HUES48 (cell line): ENCODE measurements at regions not wholly inside any gene's neighbourhood (a gene's known extent, or its start where the extent isn't known, plus 50 kb on each side); places are given as distances from the start of the nearest gene placed in this dataset.

Experiments
- H3K27ac ChIP-seq: one replicate; pipeline ENCODE4 v1.7.0; 2013; ENCODE audit warnings: low read depth, low read length, inconsistent platforms
- H3K27me3 ChIP-seq: 2 replicates; pipeline ENCODE4 v1.6.1; 2013; ENCODE audit warnings: mild to moderate bottlenecking, low read length; ENCODE audit not compliant: control insufficient read depth, insufficient read depth
- H3K36me3 ChIP-seq: 2 replicates; pipeline ENCODE4 v1.6.1; 2013; ENCODE audit warnings: low read length; ENCODE audit not compliant: control insufficient read depth, insufficient read depth
- H3K4me1 ChIP-seq: 2 replicates; pipeline ENCODE4 v1.6.1; 2013; ENCODE audit warnings: mild to moderate bottlenecking, low read length; ENCODE audit not compliant: control insufficient read depth, insufficient read depth
- H3K4me3 ChIP-seq: 2 replicates; pipeline ENCODE4 v1.5.1; 2013; ENCODE audit warnings: mild to moderate bottlenecking, low read depth, low read length
- H3K9ac ChIP-seq: 2 replicates; pipeline ENCODE4 v1.6.1; 2013; ENCODE audit warnings: mild to moderate bottlenecking, low read depth, low read length, moderate library complexity
- H3K9me3 ChIP-seq: 2 replicates; pipeline ENCODE4 v1.6.1; 2013; ENCODE audit warnings: low read length; ENCODE audit not compliant: control insufficient read depth, insufficient read depth

DNA sequence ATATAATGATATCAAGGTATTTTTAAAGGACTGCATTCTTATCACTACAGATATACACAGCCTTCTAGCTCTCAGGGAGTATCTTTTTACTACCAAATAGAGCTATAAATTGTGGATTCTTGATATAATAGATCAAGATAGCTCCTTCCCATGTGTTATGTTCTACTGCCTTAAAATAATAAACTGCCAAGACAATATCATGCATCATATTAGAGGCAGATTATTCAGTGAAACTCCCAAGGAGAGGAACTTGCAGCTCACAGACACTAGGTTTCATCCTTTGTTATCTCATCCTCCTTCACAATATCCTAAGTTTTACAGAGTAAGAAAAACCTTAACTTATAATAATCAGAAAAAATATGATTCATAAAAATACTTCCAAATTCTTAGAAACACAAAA is 802.8 kb downstream of the DIAPH3 start:
- H3K27me3 ChIP-seq: no peaks in the 10 kb centered on the region
- H3K36me3 ChIP-seq: no peaks in the 10 kb centered on the region
- H3K4me1 ChIP-seq: peaks cover 5% of the 10 kb centered on the region; the same call in 1 of the 2 replicates
- no peak overlapping the region for H3K27ac ChIP-seq
- H3K9ac ChIP-seq: no peak overlapping the region
- H3K9me3 ChIP-seq: no peaks in the 10 kb centered on the region
- H3K4me3 ChIP-seq: no peak overlapping the region

DNA sequence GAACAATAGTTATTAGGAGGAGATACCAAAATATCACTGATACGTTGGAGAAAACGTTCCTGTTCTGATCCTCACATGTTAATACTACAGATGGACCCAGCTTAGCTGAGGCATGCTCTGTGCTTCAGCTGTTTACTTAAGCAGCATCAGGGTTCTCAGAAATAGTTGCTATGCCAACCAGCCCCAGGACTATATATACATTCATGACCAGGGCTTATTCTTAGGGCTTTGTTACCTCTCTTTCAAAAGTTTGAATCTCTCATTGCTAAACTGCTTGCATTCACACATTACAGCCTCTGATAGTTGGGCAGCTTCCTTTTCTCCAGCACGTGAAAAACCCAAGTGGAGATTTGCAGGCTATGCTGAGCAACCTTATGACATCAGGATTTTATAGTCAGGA is 800.4 kb downstream of the DIAPH3 start:
- Histone ChIP-seq H3K4me1 (peaks cover 6% of the 10 kb centered on the region), H3K4me3 (no peak overlapping the region), H3K27me3 (no peaks in the 10 kb centered on the region), H3K9ac (no peak overlapping the region), H3K9me3 (no peaks in the 10 kb centered on the region), H3K36me3 (no peaks in the 10 kb centered on the region), H3K27ac (no peak overlapping the region)

DNA sequence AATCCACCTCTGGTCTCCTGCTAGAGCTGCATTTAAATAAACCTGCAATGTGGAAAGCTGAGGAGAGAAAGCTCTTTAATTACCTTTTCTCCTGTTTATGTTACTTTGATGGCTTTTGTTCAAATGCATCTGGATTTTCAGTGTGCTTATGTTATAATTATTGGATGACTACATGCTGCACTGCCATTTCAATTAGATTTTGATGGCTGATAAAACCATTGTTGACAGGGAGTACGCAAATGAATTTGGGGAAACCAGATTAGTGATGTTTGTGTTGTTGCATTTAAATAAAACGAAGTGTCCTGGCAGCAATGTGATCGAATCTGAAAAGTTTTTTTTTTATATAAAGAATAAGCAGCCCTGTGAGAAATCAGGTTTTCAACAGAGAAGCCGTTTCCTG is 799.8 kb downstream of the DIAPH3 start:
- no peaks in the 10 kb centered on the region for H3K9me3 ChIP-seq
- no peak overlapping the region for H3K4me3 ChIP-seq
- H3K27ac ChIP-seq: no peak overlapping the region
- no peak overlapping the region for H3K9ac ChIP-seq
- H3K36me3 ChIP-seq: no peaks in the 10 kb centered on the region
- H3K27me3 ChIP-seq: no peaks in the 10 kb centered on the region
- peaks cover 9% of the 10 kb centered on the region for H3K4me1 ChIP-seq

DNA sequence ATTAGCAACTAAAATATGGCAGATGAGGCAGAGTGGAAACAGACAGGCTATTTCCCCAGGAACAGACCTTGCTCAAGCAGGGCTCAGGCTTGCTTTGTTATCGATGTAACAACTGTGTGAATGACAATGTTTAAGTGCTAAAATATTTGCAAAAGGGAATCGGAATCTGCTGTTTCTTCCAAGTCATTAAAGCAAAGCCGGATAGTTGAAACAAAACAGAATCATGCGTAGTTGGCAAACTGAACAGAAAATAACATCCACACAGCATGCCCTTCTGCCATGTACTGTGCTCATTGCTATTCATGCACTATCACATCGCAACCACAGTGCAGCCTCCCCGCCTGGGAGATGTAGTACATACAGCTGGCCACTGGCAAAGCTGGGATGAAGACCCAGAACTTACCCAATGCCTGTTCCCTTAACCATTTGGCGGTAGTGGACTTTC is 799.1 kb downstream of the DIAPH3 start:
- H3K4me1 ChIP-seq: peaks cover 9% of the 10 kb centered on the region
- no peaks in the 10 kb centered on the region for H3K9me3 ChIP-seq
- no peaks in the 10 kb centered on the region for H3K36me3 ChIP-seq
- no peaks in the 10 kb centered on the region for H3K27me3 ChIP-seq
- no peak overlapping the region for H3K27ac ChIP-seq
- no peak overlapping the region for H3K9ac ChIP-seq
- H3K4me3 ChIP-seq: no peak overlapping the region

DNA sequence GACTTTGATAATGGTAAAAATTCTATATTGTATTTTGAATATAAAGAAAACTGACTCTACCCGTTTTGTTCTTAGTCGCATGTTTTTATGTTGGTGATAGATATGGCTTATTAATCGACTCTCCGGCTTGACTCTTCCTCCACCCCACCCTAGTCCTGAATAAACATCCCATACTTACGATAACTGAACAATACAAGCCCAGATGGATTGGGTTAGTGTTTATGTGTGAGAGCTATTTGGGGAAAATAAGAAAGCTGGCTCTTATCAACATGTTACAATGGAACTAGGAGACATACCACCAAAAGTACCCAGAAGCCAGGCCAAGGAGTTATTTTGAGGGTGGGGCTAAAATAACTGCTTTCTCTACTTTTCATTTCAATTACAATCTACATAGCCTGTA is 796.3 kb downstream of the DIAPH3 start:
- Histone ChIP-seq H3K4me3 (no peak overlapping the region), H3K36me3 (no peaks in the 10 kb centered on the region), H3K9me3 (no peaks in the 10 kb centered on the region), H3K4me1 (peaks cover 9% of the 10 kb centered on the region), H3K27ac (no peak overlapping the region), H3K9ac (no peak overlapping the region), H3K27me3 (no peaks in the 10 kb centered on the region)

DNA sequence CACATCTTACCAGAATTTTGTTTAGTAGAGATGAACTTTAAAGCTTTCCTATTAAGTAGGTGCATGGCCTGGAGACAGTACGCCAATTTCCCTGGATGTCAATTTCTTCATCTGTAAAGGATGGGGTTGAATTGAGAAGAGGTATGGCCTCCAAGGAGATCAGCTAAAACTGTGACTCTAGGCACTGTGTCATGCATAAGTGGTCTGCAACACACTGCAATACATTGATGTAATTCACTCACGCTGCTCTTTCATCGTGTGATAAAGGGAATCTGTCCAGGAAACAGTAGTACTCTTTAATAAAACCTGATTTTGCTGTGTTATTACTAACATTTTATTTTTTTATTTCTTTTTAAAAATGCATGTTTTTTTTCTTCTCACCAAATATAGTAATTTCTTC is 795.8 kb downstream of the DIAPH3 start:
- Histone ChIP-seq H3K9ac (no peak overlapping the region), H3K36me3 (no peaks in the 10 kb centered on the region), H3K9me3 (no peaks in the 10 kb centered on the region), H3K4me1 (peaks cover 9% of the 10 kb centered on the region), H3K27ac (no peak overlapping the region), H3K4me3 (no peak overlapping the region), H3K27me3 (no peaks in the 10 kb centered on the region)

DNA sequence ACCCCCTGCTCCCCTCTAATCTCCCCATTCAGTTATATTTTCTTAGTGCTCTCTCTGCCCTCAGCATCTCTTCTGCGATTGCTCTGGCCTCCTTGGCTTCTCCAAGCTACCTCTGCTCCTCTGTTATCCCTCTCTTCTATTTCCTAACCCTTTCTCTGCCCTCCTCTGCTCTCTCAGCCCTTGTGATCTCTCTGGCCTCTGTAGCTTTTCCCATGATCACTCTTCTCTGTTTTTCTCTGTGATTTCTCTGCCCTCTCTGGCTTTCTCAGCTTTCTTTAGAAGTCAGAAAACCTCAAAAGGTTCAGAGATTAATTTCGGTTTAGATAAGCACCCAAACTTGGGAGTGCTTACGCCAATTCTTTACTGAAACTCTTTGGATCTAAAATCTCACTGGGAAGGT is 795.0 kb downstream of the DIAPH3 start:
- Histone ChIP-seq H3K36me3 (no peaks in the 10 kb centered on the region), H3K4me3 (no peak overlapping the region), H3K4me1 (peaks cover 9% of the 10 kb centered on the region), H3K9ac (no peak overlapping the region), H3K27me3 (no peaks in the 10 kb centered on the region), H3K9me3 (no peaks in the 10 kb centered on the region), H3K27ac (no peak overlapping the region)

DNA sequence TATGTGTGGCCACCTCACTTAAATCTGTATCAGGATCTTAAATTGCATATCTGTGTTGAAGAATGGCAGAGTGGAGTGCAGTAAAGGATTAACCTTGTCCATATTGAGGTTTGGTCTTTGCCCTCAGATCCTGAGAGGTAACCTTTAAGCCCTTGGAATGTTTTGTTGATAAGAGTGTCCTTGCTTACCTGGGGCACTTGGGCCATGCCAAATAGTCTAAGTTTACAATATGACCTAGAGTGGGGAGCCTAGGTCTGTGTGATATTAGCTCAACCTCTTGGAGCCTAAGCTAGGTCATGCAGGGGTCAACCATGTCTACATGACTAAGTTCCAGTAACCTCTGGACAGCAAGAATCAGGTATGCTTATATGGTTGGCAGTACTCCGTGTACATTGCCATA is 792.5 kb downstream of the DIAPH3 start:
- H3K27ac ChIP-seq: no peak overlapping the region
- peaks cover 10% of the 10 kb centered on the region for H3K4me1 ChIP-seq
- no peak overlapping the region for H3K9ac ChIP-seq
- H3K4me3 ChIP-seq: no peak overlapping the region
- no peaks in the 10 kb centered on the region for H3K27me3 ChIP-seq
- H3K36me3 ChIP-seq: no peaks in the 10 kb centered on the region
- H3K9me3 ChIP-seq: no peaks in the 10 kb centered on the region

DNA sequence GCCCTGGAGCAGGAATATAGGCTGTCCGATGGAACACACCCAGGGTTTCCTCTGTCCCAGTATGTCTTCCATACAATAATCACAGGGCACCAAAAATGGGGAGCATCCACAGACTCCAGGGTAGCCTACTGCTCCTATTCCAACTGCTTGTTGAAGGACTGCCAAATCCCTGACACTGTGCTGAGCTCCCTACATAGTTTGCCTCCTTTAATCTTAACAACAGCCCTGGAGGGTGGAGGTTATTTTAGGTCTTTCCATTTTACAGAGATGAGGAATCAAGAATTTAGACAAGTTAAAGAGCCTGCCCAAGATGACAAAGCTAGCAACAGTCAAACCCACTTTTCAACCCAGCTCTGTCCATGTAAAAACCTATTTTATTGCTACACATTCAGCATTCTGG is 790.4 kb downstream of the DIAPH3 start:
- Histone ChIP-seq H3K4me1 (peaks cover 9% of the 10 kb centered on the region), H3K36me3 (no peaks in the 10 kb centered on the region), H3K9ac (no peak overlapping the region), H3K9me3 (no peaks in the 10 kb centered on the region), H3K4me3 (no peak overlapping the region), H3K27ac (no peak overlapping the region), H3K27me3 (no peaks in the 10 kb centered on the region)

DNA sequence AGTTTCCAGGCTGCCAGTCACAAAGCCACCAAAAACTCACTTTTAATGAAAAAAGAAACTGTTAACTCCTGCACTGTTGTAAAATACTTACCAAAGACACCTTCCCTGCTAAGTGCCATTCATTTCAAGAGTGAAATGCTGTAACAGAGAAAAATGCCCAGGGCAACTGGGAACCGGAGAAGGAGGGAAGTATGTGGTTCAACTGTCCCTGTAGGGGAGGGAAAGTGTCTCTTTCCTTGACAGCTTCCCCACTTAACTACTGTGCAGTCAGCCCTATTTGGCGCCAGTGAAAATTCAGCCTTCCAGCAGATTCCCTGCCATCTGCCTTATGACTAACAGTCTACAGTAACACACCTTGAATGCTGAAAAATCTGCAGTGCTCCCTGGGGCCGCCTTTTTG is 789.0 kb downstream of the DIAPH3 start:
- H3K27me3 ChIP-seq: no peaks in the 10 kb centered on the region
- H3K9me3 ChIP-seq: no peaks in the 10 kb centered on the region
- no peak overlapping the region for H3K9ac ChIP-seq
- H3K4me1 ChIP-seq: 0 out of 2 replicates have a peak, but pooled peaks cover 6% of the 10 kb centered on the region
- no peak overlapping the region for H3K27ac ChIP-seq
- H3K4me3 ChIP-seq: no peak overlapping the region
- H3K36me3 ChIP-seq: no peaks in the 10 kb centered on the region

DNA sequence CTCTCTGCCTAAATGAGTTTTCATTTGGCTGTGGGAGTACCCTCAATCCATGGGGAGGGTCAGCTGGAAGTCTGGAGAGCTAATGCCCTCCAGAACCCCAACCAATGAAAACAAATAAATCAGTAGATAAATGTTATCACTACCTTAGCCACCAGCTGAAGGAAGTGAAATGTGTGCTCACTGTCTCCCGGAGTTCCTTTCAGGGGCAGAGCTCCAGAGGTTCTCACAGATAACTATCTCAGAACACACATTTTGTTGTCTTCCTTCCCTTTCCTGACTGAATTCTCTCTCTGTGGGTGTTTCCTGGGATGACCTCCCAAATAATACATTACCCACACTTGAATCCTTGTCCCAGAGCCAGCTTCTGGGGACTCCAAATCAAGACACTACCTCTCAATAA is 779.6 kb downstream of the DIAPH3 start:
- Histone ChIP-seq H3K27me3 (no peaks in the 10 kb centered on the region), H3K27ac (no peak overlapping the region), H3K4me1 (no peaks in the 10 kb centered on the region)

DNA sequence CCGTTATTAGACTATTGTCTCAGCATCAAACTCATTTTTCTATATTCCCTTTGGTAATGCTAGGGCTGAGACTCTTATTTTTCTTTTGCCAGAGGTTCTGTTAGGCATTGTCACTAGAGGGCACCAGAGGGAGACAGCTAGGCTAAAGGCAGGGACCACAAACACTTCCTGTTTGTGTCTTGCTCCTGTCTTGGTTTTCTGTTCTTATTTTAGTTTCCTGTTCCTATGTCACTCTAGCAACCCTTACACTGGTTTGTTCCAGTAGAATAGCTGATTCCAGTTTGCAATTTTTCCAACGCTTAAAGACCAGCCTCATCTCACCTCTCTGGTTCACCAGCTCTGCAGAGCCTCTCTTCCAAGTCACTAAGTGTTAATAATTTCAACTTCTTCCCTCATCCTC is 772.0 kb downstream of the DIAPH3 start:
- Histone ChIP-seq H3K36me3 (no peaks in the 10 kb centered on the region), H3K9me3 (no peaks in the 10 kb centered on the region), H3K9ac (no peak overlapping the region), H3K4me3 (no peak overlapping the region), H3K27ac (no peak overlapping the region), H3K27me3 (no peaks in the 10 kb centered on the region), H3K4me1 (peaks cover 3% of the 10 kb centered on the region; the same call in 1 of the 2 replicates)

More for the DNA sequence above, 779.6 kb downstream of the DIAPH3 start:
- Histone ChIP-seq H3K36me3 (no peaks in the 10 kb centered on the region), H3K4me3 (no peak overlapping the region), H3K9me3 (no peaks in the 10 kb centered on the region), H3K9ac (no peak overlapping the region)
